H1 (cell line): ENCODE measurements at regions not wholly inside any gene's neighbourhood (a gene's known extent, or its start where the extent isn't known, plus 50 kb on each side); places are given as distances from the start of the nearest gene placed in this dataset.

Experiments used
- GABPA ChIP-seq: IDR thresholded peaks from 2 replicates; pipeline ENCODE4 v1.6.1; 2011; ENCODE audit warnings: mild to moderate bottlenecking, low read length, moderate library complexity, borderline replicate concordance; ENCODE audit not compliant: insufficient read depth
- SP4 ChIP-seq: IDR thresholded peaks from 2 replicates; pipeline ENCODE4 v1.6.1; 2012; ENCODE audit warnings: low read length, inconsistent platforms

DNA sequence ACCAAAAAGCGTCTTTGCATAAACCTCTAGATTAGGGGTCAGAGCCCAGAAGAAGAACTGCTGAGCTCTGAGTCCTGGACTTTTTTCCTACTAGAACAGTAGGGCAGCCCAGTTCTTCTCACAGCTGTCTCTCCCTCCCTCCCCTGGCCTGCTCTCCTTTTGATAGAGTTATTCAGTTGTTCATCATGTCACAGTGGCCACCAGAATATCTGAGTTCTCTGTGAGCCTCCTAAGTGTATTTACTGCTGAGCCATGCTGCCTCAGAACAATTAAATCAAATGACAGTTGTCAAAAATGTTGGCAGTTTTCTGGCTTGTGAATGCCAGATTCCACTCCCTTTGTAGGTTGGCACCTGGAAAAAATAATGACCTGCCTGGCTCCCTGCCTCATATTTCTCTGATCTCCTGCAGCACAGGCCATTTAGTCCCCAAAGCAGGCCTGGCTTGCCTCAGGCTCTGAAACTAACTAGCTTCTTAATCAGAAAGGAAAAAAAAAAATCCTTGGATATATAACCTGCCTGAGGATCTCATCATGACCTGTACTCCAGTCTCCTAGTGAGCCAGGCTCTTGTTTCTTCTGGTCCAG lies 377.4 kb upstream of the LARGE1 start (continued):
- TF ChIP-seq SP4 (no peak), GABPA (no peak)
- TF ChIP-seq, all 59 proteins: peak for 0
